ENCODE measurements at regions not wholly inside any gene's neighbourhood (a gene's known extent, or its start where the extent isn't known, plus 50 kb on each side); places are given as distances from the start of the nearest gene placed in this dataset.
A peak's percentile ranks its signal among the peaks of the same experiment; 100 is the strongest.

- DNase-seq (ENCODE audit: low read depth), result no peak
Observed at GRCh38 chr5:2291146-2291840, 408.6 kb upstream of the IRX4 start.

DNA sequence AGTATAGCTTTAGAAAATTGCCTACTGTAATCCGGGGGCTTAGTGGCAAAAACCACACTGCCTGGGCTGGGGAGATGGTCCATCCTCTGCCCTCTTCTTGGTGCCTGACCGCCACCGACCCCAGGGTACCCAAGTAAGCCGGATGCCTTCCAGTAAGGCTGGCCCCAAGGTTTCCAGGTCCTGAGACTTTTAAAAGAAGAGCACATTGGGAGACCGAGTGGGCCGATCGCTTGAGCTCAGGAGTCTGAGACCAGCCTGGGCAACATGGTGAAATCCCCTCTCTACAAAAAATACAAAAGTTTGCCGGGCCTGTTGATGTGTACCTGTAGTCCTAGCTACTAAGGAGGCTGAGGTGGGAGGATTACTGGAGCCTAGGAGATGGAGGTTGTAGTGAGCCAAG is 406.7 kb upstream of the IRX4 start:
- no peak for DNase-seq (ENCODE audit: low read depth)

DNA sequence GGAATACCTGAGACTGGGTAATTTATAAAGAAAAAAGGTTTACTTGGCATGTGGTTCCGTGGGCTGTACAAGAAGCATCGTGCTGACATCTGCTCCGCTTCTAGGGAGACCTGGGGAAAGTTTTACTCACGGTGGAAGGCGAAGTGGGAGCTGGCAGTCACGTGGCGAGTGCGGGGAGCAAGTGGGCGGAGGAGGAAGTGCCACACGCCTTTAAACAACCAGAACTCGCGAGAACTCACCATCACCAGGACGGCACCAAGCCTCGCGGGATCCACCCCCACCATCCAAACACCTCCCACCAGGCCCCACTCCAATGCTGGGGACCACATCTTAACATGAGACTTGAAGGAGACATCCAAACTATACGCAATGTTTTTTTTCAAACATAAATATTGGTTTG is 406.2 kb upstream of the IRX4 start:
- DNase-seq (ENCODE audit: low read depth), result no peak

DNA sequence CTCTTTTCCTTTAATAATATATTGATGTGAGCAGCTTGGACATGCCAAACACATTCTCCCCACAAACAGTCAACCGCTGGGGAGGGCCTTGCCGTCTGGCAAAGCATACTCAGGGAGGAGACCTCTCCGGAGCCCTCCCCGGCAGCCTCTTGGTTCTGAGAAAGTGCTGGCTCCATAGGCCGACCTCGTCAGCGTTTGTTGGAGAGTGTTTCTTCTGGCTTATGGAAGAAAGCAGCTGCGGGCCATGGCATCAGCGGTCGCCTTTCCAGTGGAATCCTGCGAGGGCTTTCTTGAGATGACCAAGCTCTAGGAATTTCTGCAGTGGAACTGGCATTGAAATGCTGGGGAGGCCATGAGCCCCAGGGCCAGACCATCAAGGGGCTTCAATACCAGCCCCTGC is 405.7 kb upstream of the IRX4 start:
- no peak for DNase-seq (ENCODE audit: low read depth)

GRCh38 chr5:2286250-2286649 is 403.5 kb upstream of the IRX4 start:
- DNase-seq (ENCODE audit: low read depth), result peak; percentile 0

DNA sequence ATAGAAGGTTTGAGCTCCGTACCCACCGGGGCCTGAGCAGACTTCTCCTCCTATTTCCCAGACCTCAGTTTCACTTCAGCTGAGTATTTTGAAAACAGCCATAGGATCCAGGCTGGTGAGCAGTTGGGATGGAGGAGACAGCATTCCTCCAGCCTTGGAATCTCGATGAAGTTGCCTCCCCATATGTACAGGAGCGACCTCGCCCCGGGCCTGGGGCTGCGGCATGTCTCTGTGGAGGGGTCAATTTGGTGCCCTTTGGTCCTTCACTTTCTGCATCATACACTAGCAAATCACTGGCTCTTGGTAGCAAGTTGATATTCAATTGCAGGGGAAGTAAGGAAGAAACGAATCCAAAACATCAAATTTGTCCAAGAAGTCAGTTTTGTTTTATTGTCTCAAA is 402.0 kb upstream of the IRX4 start:
- DNase-seq (ENCODE audit: low read depth), result no peak

DNA sequence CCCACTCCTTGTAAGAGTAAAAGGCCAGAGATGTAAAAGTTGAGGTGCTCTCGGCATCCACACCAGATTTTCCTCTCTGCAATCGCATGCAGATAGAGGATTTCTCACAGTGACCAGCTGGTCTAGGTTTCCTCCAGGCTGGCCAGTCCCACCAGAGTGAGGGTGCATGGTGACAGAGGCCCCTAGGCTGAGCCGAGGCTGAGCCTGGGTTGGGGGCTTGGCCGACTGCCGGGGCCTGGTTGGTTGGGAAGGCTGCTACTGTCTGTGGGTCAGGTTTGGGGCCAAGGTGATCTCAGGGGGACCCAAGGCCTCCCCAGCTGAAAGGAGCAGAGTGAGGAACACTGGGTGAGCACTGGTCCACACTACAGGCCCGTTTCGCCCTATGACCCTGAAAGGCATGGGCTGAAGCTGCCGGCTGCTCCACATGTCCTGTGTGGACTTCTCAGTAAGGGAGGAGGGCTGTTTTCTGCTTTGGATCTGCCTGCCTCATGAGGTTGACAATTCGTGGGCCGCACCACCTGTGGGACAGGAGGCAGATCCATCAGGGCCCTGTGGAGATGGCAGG is 400.8 kb upstream of the IRX4 start:
- DNase-seq (ENCODE audit: low read depth), result no peak

DNA sequence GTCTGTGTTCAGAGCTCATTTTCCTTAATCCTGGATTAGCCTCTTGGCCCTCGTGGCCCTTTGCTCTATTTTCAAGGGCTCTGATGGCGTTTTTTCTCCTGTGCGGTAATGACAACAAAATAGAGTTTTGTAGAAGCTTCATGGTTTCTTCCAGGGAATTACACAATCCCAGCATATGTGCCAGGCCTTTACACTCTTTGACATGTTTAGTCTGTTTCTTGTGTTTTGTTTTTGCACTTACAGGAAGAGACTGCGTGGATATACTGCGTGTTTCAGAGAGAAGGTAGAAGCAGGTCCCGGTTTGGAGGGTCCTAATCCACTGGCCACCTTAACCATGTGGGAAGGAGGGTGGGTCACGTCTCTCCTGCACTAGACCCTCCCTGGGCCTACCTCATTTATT is 400.2 kb upstream of the IRX4 start:
- no peak for DNase-seq (ENCODE audit: low read depth)

DNA sequence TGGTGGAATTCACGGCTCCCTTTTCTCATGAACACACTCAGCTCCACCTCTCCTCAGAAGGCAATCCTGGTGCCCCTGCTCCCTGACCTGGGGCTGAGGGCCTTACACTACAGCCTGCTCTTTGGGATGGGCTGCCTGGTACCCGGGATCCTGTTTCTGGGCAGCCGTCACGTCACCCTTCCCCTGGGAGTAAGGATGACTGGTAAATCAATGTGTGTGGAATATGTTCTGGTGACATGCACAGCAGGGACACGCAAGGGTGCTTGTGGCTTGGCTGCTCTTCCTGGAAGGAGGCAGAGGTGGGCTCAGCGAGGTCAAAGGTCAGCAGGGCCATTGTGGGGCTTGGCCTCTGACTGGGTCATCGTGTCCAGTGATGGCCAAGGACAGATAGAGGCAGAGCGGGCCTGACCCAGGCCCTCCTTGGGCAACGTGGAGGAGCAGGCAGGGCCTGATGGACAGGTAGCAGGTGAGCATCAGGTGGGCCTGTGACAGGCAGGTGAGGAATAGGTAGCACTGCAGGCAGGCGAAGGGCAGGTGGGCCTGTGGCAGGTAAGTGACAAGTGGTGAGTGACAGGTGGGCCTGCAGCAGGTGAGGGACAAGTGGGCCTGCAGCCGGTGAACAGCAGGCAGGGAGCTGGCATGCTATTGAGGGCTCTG is 399.4 kb upstream of the IRX4 start:
- DNase-seq (ENCODE audit: low read depth), result no peak

DNA sequence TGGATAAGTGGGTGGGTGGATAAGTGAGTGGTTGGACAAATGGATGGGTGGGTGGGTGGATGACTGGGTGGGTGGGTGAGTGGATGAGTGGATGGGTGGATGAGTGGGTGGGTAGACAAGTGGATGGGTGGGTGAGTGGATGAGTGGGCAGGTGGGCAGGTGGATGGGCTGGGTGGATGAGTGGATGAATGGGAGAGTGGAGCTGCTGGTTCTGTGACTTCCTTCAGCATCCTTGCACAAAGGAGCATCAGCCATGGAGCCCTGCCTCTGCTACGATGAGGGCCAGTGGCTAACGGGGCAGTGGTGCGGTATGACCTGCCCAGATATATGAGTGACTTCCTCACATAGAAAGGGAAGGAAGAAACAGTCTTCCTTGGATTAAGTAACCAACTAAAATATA is 398.7 kb upstream of the IRX4 start:
- DNase-seq (ENCODE audit: low read depth), result no peak

GRCh38 chr5:2280318-2280717 is 397.6 kb upstream of the IRX4 start:
- no peak for DNase-seq (ENCODE audit: low read depth)

GRCh38 chr5:2278825-2279456 is 396.2 kb upstream of the IRX4 start:
- no peak for DNase-seq (ENCODE audit: low read depth)

DNA sequence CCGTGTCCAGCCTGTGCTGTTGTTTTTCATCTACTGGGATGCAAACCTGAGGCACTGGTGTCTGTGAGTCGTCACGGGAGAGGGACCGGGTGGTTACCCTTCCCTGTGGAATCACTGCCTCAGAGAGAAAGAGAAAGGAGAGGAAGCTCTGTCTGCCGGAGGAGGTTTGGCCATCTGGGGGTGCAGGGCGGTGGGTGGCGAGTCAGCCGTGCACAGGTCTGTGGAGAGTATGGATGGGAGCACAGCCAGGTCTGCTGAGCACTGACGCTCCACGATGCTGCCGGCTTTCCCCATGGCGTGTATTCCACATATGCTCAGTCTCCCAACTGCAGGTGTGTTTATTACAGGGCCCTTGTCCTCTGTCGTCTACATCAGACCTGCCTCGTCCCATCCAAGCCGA is 395.2 kb upstream of the IRX4 start:
- DNase-seq (ENCODE audit: low read depth), result no peak

GRCh38 chr5:2276101-2276500 is 393.4 kb upstream of the IRX4 start:
- DNase-seq (ENCODE audit: low read depth), result no peak

DNA sequence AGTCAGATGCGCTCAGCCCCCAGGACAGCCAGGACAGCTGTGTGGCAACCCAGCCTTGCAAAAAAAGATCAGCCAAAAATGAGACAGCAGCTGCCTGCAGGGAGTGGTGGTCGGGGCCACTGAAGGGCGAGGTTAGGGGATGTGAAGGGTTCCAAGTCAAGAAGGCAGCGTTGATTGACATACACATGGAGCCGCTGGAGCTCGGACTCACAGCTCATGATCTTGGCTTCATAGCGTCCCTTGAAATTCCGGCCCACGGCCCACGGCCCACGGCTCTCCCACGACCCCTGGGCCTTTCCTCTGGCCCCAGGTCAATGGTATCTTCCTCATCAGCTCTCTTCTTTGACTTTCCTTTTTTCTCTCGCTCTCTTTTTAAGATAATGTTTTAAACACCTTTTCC is 390.0 kb upstream of the IRX4 start:
- no peak for DNase-seq (ENCODE audit: low read depth)

DNA sequence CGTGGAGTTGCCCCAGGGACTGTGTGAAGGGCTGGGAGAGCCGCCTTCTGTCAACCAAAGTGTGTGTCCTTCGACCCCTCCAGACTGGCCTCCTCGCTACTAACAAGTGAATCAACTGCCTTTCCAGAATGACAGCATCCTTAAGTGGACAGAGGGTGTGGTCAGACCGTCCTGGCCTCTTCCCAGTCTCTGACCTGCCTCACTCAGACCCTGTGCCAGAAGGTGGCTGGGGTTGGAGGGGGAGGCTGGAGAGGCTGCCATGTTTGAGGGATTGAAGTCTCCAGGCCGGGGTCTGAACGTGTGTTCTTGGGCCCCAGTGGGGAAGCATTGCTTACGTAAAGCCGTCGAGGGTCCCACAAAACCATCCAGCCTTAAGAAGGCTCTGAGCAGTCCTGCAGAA is 389.3 kb upstream of the IRX4 start:
- DNase-seq (ENCODE audit: low read depth), result no peak

DNA sequence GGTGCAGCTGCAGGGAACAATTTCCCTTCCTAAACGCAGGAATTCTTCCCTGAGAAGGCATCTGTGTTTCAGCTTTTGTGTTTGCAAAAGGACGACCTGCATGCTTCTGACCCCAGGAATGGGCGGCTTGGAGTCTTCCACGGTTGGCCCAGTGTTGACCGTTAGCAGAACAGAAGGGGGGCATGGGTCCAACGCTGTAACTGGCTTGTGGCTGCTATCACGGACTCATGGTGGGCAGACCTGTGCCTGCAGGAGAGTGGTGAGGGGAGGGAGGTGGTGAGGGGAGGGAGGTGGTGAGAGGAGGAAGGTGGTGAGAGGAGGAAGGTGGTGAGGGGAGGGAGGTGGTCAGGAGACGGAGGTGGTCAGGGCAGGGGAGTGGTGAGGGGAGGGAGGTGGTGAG is 388.6 kb upstream of the IRX4 start:
- no peak for DNase-seq (ENCODE audit: low read depth)

GRCh38 chr5:2270467-2270866 is 387.7 kb upstream of the IRX4 start:
- no peak for DNase-seq (ENCODE audit: low read depth)

- no peak for DNase-seq (ENCODE audit: low read depth)
Observed at GRCh38 chr5:2269656-2270055, 386.9 kb upstream of the IRX4 start.

DNA sequence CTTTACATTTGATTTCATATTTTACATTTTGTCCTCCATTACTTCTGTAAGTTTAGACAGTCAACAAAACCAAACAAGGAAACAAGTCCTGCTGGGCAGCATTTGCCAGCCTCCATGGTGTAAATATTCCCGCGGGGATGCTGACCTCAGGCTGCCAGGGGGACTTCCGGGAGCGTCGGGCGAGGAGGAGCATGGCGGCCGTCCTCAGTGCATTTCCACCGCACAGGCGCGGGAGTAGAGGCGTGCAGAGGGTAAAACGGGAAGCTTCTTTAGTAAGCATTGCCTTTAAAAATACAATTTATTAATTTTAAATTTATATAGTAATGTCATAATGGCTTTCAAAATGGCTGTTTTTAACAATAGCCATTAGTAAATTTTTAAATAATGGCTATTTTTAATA is 385.3 kb upstream of the IRX4 start:
- DNase-seq (ENCODE audit: low read depth), result no peak

DNA sequence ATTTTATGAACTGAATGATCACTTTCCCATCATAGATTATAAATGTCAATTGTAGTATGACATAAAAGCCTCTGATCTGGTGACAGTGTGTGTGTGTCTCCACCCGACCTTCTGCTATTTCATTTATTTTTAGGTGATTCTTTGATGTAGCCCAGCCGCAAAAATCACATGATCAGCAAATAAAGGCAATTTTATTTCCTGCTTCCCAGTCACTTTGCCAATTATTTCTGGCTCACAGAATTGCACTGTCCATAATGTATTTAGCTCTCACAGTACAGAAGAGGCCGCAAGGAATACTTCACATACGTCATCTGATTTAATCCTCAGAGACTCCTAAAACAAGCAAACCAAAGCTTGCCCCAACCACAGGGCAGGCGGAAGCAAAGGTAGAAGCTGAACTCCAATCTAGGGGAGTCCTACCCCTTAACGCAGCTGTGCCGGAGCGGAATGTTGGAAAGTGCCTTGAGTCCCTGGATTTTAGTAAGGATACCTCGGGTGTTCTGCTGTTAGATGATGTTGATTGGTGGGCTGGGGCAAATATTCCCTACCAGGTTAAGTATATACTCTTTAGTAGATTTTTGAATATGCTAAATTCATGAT is 384.0 kb upstream of the IRX4 start:
- no peak for DNase-seq (ENCODE audit: low read depth)

DNA sequence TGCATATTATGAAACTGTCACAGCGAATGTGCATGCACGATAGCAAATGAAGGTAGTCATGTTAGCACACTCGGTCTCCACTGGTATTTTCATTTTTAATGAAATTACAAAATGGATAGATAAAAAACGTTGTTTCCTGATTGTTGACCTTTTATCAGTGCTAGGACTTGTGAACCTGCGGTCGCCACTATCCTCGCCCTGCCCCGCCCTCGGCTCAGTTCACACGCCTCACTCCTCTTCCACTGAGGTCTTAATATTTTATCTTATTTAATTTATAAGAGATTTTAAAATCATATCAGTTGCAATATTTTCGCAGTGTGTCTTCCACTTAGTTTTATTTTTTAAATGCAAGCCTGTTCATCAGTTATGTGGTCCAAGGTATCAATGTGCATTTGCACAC is 382.6 kb upstream of the IRX4 start:
- no peak for DNase-seq (ENCODE audit: low read depth)

GRCh38 chr5:2263763-2264162 is 381.0 kb upstream of the IRX4 start:
- DNase-seq (ENCODE audit: low read depth), result no peak

Measured in amniotic epithelial cell (primary cell).